Naive thymus-derived CD4-positive, alpha-beta T cell (primary cell): ENCODE measurements at regions not wholly inside any gene's neighbourhood (a gene's known extent, or its start where the extent isn't known, plus 50 kb on each side); places are given as distances from the start of the nearest gene placed in this dataset.

Source experiments
- ATAC-seq: fragments of 150-1000 bp; cut with Tn5 transposase; 2 replicates; pipeline ENCODE4 v1.10.0; 2021; ENCODE audit warnings: mild to moderate bottlenecking, moderate library complexity
- CTCF ChIA-PET: fragments of 350-600 bp; sonication (Branson Sonifier 250); formaldehyde crosslinking; loops from one replicate; lab custom pipeline; 2021; ENCODE audit warnings: antibody characterized with exemption; lab: Charles Lee
- POLR2A ChIA-PET: fragments of 350-600 bp; sonication (Branson Sonifier 250); formaldehyde crosslinking; loops from one replicate; lab custom pipeline; 2021; ENCODE audit warnings: antibody characterized with exemption, inconsistent platforms; lab: Charles Lee
- DNase-seq, 9 donors: peaks; one replicate each; pipeline versions ENCODE4 v3.0.0 to v3.0.0-alpha.2; 2020 to 2022; ENCODE audit warnings: mixed read lengths in 1 of 9
- H3K27ac ChIP-seq: one replicate; pipeline ENCODE4 v1.7.0; 2013; ENCODE audit warnings: mild to moderate bottlenecking, low read depth, low read length, moderate library complexity
- H3K27me3 ChIP-seq, 2 donors: one replicate each; pipeline ENCODE4 v1.7.0; 2013; ENCODE audit warnings: low read length in 2 of 2, mild to moderate bottlenecking in 2 of 2, moderate library complexity in 2 of 2; ENCODE audit not compliant: control insufficient read depth in 2 of 2, insufficient read depth in 2 of 2
- H3K36me3 ChIP-seq, 3 experiments: 1 replicate in 2 of 3; 2 replicates in 1 of 3; pipeline ENCODE4 v1.7.0; 2013; ENCODE audit warnings: low read length in 3 of 3, mild to moderate bottlenecking in 3 of 3, moderate library complexity in 1 of 3; ENCODE audit not compliant: insufficient read depth in 3 of 3, control insufficient read depth in 2 of 3
- H3K4me1 ChIP-seq, 2 donors: one replicate each; pipeline ENCODE4 v1.7.0; 2013; ENCODE audit warnings: low read length in 2 of 2, mild to moderate bottlenecking in 2 of 2, moderate library complexity in 1 of 2; ENCODE audit not compliant: control insufficient read depth in 2 of 2, insufficient read depth in 2 of 2
- H3K4me3 ChIP-seq: 2 replicates; pipeline ENCODE4 v1.7.0; 2013; ENCODE audit warnings: mild to moderate bottlenecking, low read length
- H3K9me3 ChIP-seq, 3 experiments: 1 replicate in 2 of 3; 2 replicates in 1 of 3; pipeline ENCODE4 v1.7.0; 2013; ENCODE audit warnings: low read length in 3 of 3; ENCODE audit not compliant: control insufficient read depth in 2 of 3
- H3K27ac Mint-ChIP-seq, 9 donors: one replicate each; pipeline ENCODE4 v1.8.0; 2020 to 2022; ENCODE audit warnings: mixed read lengths in 9 of 9, mild to moderate bottlenecking in 8 of 9, moderate library complexity in 5 of 9, inconsistent platforms in 2 of 9
- H3K27me3 Mint-ChIP-seq, 5 donors: one replicate each; pipeline ENCODE4 v1.8.0; 2021 to 2022; ENCODE audit warnings: mixed read lengths in 5 of 5, mild to moderate bottlenecking in 1 of 5
- H3K36me3 Mint-ChIP-seq, 5 donors: one replicate each; pipeline ENCODE4 v1.8.0; 2020 to 2022; ENCODE audit warnings: mixed read lengths in 5 of 5, mild to moderate bottlenecking in 3 of 5, inconsistent platforms in 1 of 5
- H3K4me1 Mint-ChIP-seq, 7 donors: one replicate each; pipeline ENCODE4 v1.8.0; 2020 to 2022; ENCODE audit warnings: mixed read lengths in 7 of 7, mild to moderate bottlenecking in 3 of 7, inconsistent platforms in 1 of 7
- H3K4me3 Mint-ChIP-seq, 10 donors: one replicate each; pipeline ENCODE4 v1.8.0; 2020 to 2022; ENCODE audit warnings: mild to moderate bottlenecking in 10 of 10, mixed read lengths in 10 of 10, moderate library complexity in 6 of 10, inconsistent platforms in 2 of 10
- H3K9me3 Mint-ChIP-seq, 11 donors: one replicate each; pipeline ENCODE4 v1.8.0; 2020 to 2022; ENCODE audit warnings: mixed read lengths in 11 of 11, mild to moderate bottlenecking in 4 of 11, inconsistent platforms in 1 of 11, moderate library complexity in 1 of 11
- intact Hi-C, 2 donors: fragments of 100-400 bp; cut with micrococcal nuclease; formaldehyde crosslinking; loops; one replicate each; pipeline ENCODE4 v1.15.1; 2023

- H3K4me1 Mint-ChIP-seq: no peaks in the 10 kb centered on the region
Measured at GRCh38 chr2:137729305-137729704, 235.0 kb upstream of the HNMT start.

DNA sequence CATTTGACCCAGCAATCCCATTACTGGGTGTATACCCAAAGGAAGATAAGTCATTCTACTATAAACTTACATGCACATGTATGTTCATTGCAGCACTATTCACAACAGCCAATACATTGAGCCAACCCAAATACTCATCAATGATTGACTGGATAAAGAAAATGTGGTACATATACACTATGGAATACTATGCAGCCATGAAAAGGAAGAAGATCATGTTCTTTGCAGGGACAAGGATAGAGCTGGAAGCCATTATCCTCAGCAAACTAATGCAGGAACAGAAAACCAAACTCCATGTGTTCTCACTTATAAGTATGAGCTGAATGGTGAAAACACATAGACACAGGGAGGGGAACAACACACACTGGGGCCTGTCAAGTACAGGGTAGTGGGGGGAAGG is 226.7 kb upstream of the HNMT start:
- POLR2A ChIA-PET: no interaction called here
- H3K27ac ChIP-seq: no peak overlapping the region
- H3K4me3 ChIP-seq: no peak overlapping the region
- intact Hi-C loops: no loop called here
- H3K27ac Mint-ChIP-seq: no peak overlapping the region
- H3K4me1 ChIP-seq: no peaks in the 10 kb centered on the region
- peaks cover 0 to 4% (median 0%) of the 10 kb centered on the region in 5 donors for H3K27me3 Mint-ChIP-seq
- CTCF ChIA-PET: no interaction called here
- no peak overlapping the region for H3K4me3 Mint-ChIP-seq
- H3K36me3 ChIP-seq: no peaks in the 10 kb centered on the region
- ATAC-seq (no peak), DNase-seq (no peak)
- H3K36me3 Mint-ChIP-seq: no peaks in the 10 kb centered on the region
- H3K27me3 ChIP-seq: no peaks in the 10 kb centered on the region
- no peaks in the 10 kb centered on the region for H3K4me1 Mint-ChIP-seq
- H3K9me3 ChIP-seq: no peaks in the 10 kb centered on the region
- H3K9me3 Mint-ChIP-seq: peaks cover 0 to 23% (median 5%) of the 10 kb centered on the region in 11 donors

More at GRCh38 chr2:137729305-137729704, 235.0 kb upstream of the HNMT start:
- Mint-ChIP-seq H3K36me3 (no peaks in the 10 kb centered on the region), H3K9me3 (peaks cover 0 to 22% (median 6%) of the 10 kb centered on the region in 11 donors), H3K27me3 (no peaks in the 10 kb centered on the region), H3K4me3 (no peak overlapping the region), H3K27ac (no peak overlapping the region)
- ChIA-PET POLR2A (no interaction called here), CTCF (no interaction called here)
- Histone ChIP-seq H3K4me3 (no peak overlapping the region), H3K4me1 (no peaks in the 10 kb centered on the region), H3K27me3 (no peaks in the 10 kb centered on the region), H3K36me3 (no peaks in the 10 kb centered on the region), H3K27ac (no peak overlapping the region), H3K9me3 (no peaks in the 10 kb centered on the region)
- intact Hi-C loops: no loop called here
- ATAC-seq: no peak
- no peak for DNase-seq

DNA sequence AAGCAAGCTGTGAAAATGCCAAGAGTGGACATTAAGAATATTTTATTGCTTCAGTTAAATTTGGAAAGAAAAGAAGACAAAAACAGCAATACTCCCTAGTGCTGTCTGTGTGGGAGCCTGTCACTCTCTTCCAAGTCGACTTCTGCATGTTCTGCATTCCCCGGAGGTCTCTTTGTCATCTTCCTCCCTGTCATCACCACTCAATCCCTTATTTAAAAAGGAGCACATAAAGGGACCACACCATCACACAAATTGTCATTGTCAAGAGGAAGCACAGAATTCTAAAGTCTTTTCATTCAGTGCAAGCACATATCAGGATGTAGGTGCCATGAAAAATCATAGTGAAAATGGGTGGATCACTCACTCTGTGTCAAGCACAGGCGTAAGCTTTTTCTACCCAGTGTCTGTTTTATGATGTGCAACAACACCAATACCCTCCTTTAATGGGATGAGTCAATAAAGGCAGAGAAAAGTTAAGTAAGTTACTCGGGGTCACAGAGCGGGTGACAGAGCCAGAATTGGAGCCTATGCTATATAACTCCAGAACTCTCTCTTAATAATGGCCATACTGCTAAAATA is 222.4 kb upstream of the HNMT start:
- Mint-ChIP-seq H3K9me3 (peaks cover 0 to 11% (median 4%) of the 10 kb centered on the region in 11 donors), H3K4me1 (no peaks in the 10 kb centered on the region), H3K27me3 (peaks cover 0 to 4% (median 0%) of the 10 kb centered on the region in 5 donors), H3K27ac (no peak overlapping the region), H3K4me3 (no peak overlapping the region), H3K36me3 (no peaks in the 10 kb centered on the region)
- Histone ChIP-seq H3K9me3 (no peaks in the 10 kb centered on the region), H3K4me3 (no peak overlapping the region), H3K4me1 (no peaks in the 10 kb centered on the region), H3K27me3 (no peaks in the 10 kb centered on the region), H3K27ac (no peak overlapping the region), H3K36me3 (no peaks in the 10 kb centered on the region)
- ChIA-PET POLR2A (no interaction called here), CTCF (no interaction called here)
- ATAC-seq (no peak), DNase-seq (no peak)
- intact Hi-C loops: no loop called here

- Histone ChIP-seq H3K27me3 (no peaks in the 10 kb centered on the region), H3K9me3 (no peaks in the 10 kb centered on the region), H3K27ac (no peak overlapping the region), H3K4me3 (no peak overlapping the region), H3K4me1 (no peaks in the 10 kb centered on the region), H3K36me3 (no peaks in the 10 kb centered on the region)
- Mint-ChIP-seq H3K36me3 (no peaks in the 10 kb centered on the region), H3K9me3 (peaks cover 0 to 6% (median 0%) of the 10 kb centered on the region in 11 donors), H3K27ac (no peak overlapping the region), H3K4me3 (no peak overlapping the region), H3K27me3 (no peaks in the 10 kb centered on the region), H3K4me1 (peaks cover 0 to 1% (median 0%) of the 10 kb centered on the region in 7 donors)
- DNase-seq: no peak
- intact Hi-C loops: no loop called here
- ChIA-PET POLR2A (no interaction called here), CTCF (no interaction called here)
- ATAC-seq: no peak
Measured at GRCh38 chr2:137747509-137747908, 216.8 kb upstream of the HNMT start.

- POLR2A ChIA-PET: no interaction called here
- H3K27me3 Mint-ChIP-seq: no peaks in the 10 kb centered on the region
- no peak for ATAC-seq
Measured at GRCh38 chr2:137748533-137748932, 215.7 kb upstream of the HNMT start.

DNA sequence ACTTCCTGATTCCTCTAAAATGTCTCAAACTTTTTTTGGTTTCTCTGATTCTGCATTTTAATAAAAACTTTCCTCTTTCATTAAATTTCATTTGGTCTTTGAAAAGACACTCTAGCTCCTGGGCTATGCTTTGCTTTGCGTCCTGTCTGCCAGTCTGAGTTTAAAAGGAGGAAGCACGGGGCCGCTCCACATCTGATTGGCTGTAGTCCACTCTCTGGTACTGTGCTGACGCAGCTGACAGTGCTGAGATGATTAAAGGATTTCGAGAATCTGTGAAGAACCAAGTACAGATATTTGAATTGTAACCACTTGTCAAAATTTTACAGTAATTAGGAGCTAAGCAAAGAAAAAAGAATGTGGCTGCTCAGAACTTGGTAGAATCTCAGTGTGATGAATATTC is 199.6 kb upstream of the HNMT start:
- no peak for DNase-seq
- Mint-ChIP-seq H3K4me3 (no peak overlapping the region), H3K27me3 (no peaks in the 10 kb centered on the region), H3K27ac (no peak overlapping the region), H3K36me3 (no peaks in the 10 kb centered on the region), H3K9me3 (peaks cover 0 to 13% (median 2%) of the 10 kb centered on the region in 11 donors), H3K4me1 (no peaks in the 10 kb centered on the region)
- H3K4me3 ChIP-seq: no peak overlapping the region
- no peaks in the 10 kb centered on the region for H3K27me3 ChIP-seq
- H3K4me1 ChIP-seq: no peaks in the 10 kb centered on the region
- H3K36me3 ChIP-seq: no peaks in the 10 kb centered on the region
- intact Hi-C loops: no loop called here
- no peaks in the 10 kb centered on the region for H3K9me3 ChIP-seq
- ATAC-seq: no peak
- POLR2A ChIA-PET: interaction anchor here (0.6 kb wide), 1 partner anchor 23 kb away, joined by 3 read pairs; no protein-coding TSS in a partner anchor
- no peak overlapping the region for H3K27ac ChIP-seq
- CTCF ChIA-PET: no interaction called here

More at GRCh38 chr2:137748533-137748932, 215.7 kb upstream of the HNMT start:
- no peak overlapping the region for H3K4me3 Mint-ChIP-seq
- H3K9me3 ChIP-seq: no peaks in the 10 kb centered on the region
- peaks cover 0 to 4% (median 0%) of the 10 kb centered on the region in 11 donors for H3K9me3 Mint-ChIP-seq
- H3K4me1 ChIP-seq: no peaks in the 10 kb centered on the region
- CTCF ChIA-PET: no interaction called here
- intact Hi-C loops: no loop called here
- no peak overlapping the region for H3K4me3 ChIP-seq
- no peak overlapping the region for H3K27ac ChIP-seq
- H3K27ac Mint-ChIP-seq: no peak overlapping the region
- no peak for DNase-seq
- no peaks in the 10 kb centered on the region for H3K27me3 ChIP-seq
- H3K36me3 ChIP-seq: no peaks in the 10 kb centered on the region
- H3K36me3 Mint-ChIP-seq: no peaks in the 10 kb centered on the region
- H3K4me1 Mint-ChIP-seq: peaks cover 0 to 1% (median 0%) of the 10 kb centered on the region in 7 donors

DNA sequence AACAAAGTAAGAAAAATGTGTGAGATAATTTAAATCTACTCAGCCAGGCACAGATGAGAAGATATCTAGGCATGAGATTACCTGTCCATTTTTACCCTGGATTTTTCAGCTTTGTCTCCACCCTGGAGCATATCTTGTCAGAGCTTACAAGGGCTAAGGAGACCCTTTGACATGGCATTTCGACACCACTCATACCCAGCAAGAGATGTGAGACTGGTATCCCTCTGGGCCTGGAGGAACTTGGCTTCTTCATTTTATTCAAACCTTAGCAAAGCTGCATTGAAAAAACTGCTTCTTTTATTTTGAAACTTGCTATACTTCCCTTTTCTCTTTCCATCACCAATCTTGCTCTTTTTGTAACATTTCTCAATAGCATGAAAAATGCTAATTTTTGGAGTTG is 194.9 kb upstream of the HNMT start:
- DNase-seq (no peak), ATAC-seq (no peak)
- Mint-ChIP-seq H3K27me3 (peaks cover 0 to 9% (median 0%) of the 10 kb centered on the region in 5 donors), H3K27ac (no peak overlapping the region), H3K36me3 (no peaks in the 10 kb centered on the region), H3K4me3 (no peak overlapping the region), H3K4me1 (no peaks in the 10 kb centered on the region), H3K9me3 (peaks cover 0 to 6% (median under 1%) of the 10 kb centered on the region in 11 donors)
- no peaks in the 10 kb centered on the region for H3K9me3 ChIP-seq
- no peak overlapping the region for H3K4me3 ChIP-seq
- H3K4me1 ChIP-seq: no peaks in the 10 kb centered on the region
- intact Hi-C loops: no loop called here
- no peaks in the 10 kb centered on the region for H3K36me3 ChIP-seq
- H3K27ac ChIP-seq: no peak overlapping the region
- ChIA-PET CTCF (no interaction called here), POLR2A (no interaction called here)
- H3K27me3 ChIP-seq: no peaks in the 10 kb centered on the region
